CD14-positive monocyte (primary cell): ENCODE measurements at regions not wholly inside any gene's neighbourhood (a gene's known extent, or its start where the extent isn't known, plus 50 kb on each side); places are given as distances from the start of the nearest gene placed in this dataset.

Source experiments
- DNase-seq, 3 donors: peaks; one replicate each; pipeline ENCODE4 v3.0.0-alpha.2; 2011 to 2022
- H2AFZ ChIP-seq: 2 replicates; pipeline ENCODE4 v1.6.0; 2012; ENCODE audit warnings: mild to moderate bottlenecking, low read depth, low read length, inconsistent platforms; ENCODE audit not compliant: insufficient read depth, poor library complexity, severe bottlenecking
- H3K27ac ChIP-seq, 2 donors: 1 replicate in 1 of 2; 2 replicates in 1 of 2; pipeline ENCODE4 v1.5.1; 2012 to 2013; ENCODE audit warnings: low read length in 2 of 2, control low read depth in 1 of 2, inconsistent platforms in 1 of 2, low read depth in 1 of 2, mild to moderate bottlenecking in 1 of 2
- H3K27me3 ChIP-seq, 2 donors: one replicate each; pipeline versions ENCODE4 v1.6.0 to v1.6.1; 2011 to 2013; ENCODE audit warnings: low read length in 2 of 2; ENCODE audit not compliant: control insufficient read depth in 2 of 2, insufficient read depth in 2 of 2
- H3K36me3 ChIP-seq, 2 donors: replicated peaks in 1 of 2; 1 replicate in 1 of 2; 2 replicates in 1 of 2; pipeline versions ENCODE4 v1.5.1 to v1.6.1; 2012 to 2013; ENCODE audit warnings: low read length in 2 of 2, control low read depth in 1 of 2, inconsistent platforms in 1 of 2, mild to moderate bottlenecking in 1 of 2; ENCODE audit not compliant: insufficient read depth in 2 of 2, control insufficient read depth in 1 of 2
- H3K4me1 ChIP-seq, 2 donors: 1 replicate in 1 of 2; 2 replicates in 1 of 2; pipeline versions ENCODE4 v1.5.1 to v1.6.1; 2012 to 2013; ENCODE audit warnings: low read length in 2 of 2, control low read depth in 1 of 2, inconsistent platforms in 1 of 2, mild to moderate bottlenecking in 1 of 2, moderate library complexity in 1 of 2; ENCODE audit not compliant: insufficient read depth in 2 of 2, control insufficient read depth in 1 of 2
- H3K4me2 ChIP-seq: replicated peaks from 2 replicates; pipeline ENCODE3; 2012; ENCODE audit warnings: low read length, moderate library complexity, mild to moderate bottlenecking; ENCODE audit not compliant: poor library complexity, severe bottlenecking; ENCODE audit errors: extremely low read depth
- H3K4me3 ChIP-seq, 3 experiments: fragments of 200-600 bp in 1 of 3; sonication (generic) in 1 of 3; replicated peaks in 1 of 3; 1 replicate in 2 of 3; 2 replicates in 1 of 3; pipeline ENCODE4 v1.5.1; 2011 to 2013; ENCODE audit warnings: low read length in 3 of 3, mild to moderate bottlenecking in 3 of 3, control low read depth in 2 of 3, low read depth in 2 of 3, inconsistent platforms in 1 of 3, moderate library complexity in 1 of 3
- H3K79me2 ChIP-seq: 2 replicates; pipeline ENCODE4 v1.6.0; 2012; ENCODE audit warnings: mild to moderate bottlenecking, control low read depth, inconsistent platforms, low read length, moderate library complexity; ENCODE audit not compliant: insufficient read depth
- H3K9ac ChIP-seq: 2 replicates; pipeline ENCODE4 v1.6.0; 2017; ENCODE audit warnings: low read length, mild to moderate bottlenecking; ENCODE audit not compliant: insufficient read depth, poor library complexity, severe bottlenecking
- H3K9me3 ChIP-seq, 2 donors: replicated peaks in 1 of 2; 1 replicate in 1 of 2; 2 replicates in 1 of 2; pipeline versions ENCODE4 v1.5.1 to v1.6.1; 2012 to 2013; ENCODE audit warnings: low read length in 2 of 2, control low read depth in 1 of 2; ENCODE audit not compliant: control insufficient read depth in 1 of 2, insufficient read depth in 1 of 2
- H4K20me1 ChIP-seq: 2 replicates; pipeline ENCODE4 v1.6.0; 2012; ENCODE audit warnings: mild to moderate bottlenecking, low read length, control low read depth, moderate library complexity; ENCODE audit not compliant: insufficient read depth
- H3K27ac Mint-ChIP-seq, 7 donors: one replicate each; pipeline ENCODE4 v1.8.0; 2020; ENCODE audit warnings: mild to moderate bottlenecking in 7 of 7, mixed read lengths in 7 of 7, moderate library complexity in 6 of 7, inconsistent platforms in 2 of 7
- H3K27me3 Mint-ChIP-seq, 3 donors: one replicate each; pipeline ENCODE4 v1.8.0; 2021 to 2022; ENCODE audit warnings: low read depth in 3 of 3, mild to moderate bottlenecking in 3 of 3, mixed read lengths in 3 of 3, moderate library complexity in 3 of 3, inconsistent platforms in 1 of 3
- H3K36me3 Mint-ChIP-seq, 2 donors: one replicate each; pipeline ENCODE4 v1.8.0; 2020; ENCODE audit warnings: mixed read lengths in 2 of 2, inconsistent platforms in 1 of 2, mild to moderate bottlenecking in 1 of 2
- H3K4me1 Mint-ChIP-seq: one replicate; pipeline ENCODE4 v1.8.0; 2020; ENCODE audit warnings: mild to moderate bottlenecking, mixed read lengths
- H3K4me3 Mint-ChIP-seq, 2 donors: one replicate each; pipeline ENCODE4 v1.8.0; 2020; ENCODE audit warnings: mild to moderate bottlenecking in 2 of 2, mixed read lengths in 2 of 2, moderate library complexity in 1 of 2
- H3K9me3 Mint-ChIP-seq, 7 donors: one replicate each; pipeline ENCODE4 v1.8.0; 2020 to 2022; ENCODE audit warnings: mixed read lengths in 7 of 7, mild to moderate bottlenecking in 6 of 7, moderate library complexity in 6 of 7, inconsistent platforms in 2 of 7
- WGBS: methylation state at CpG from one replicate; pipeline ENCODE4 v1.1.5; 2013; ENCODE audit warnings: missing lambda C conversion rate; ENCODE audit not compliant: insufficient coverage; 5-methylcytosine and 5-hydroxymethylcytosine counted together
- intact Hi-C, 2 donors: fragments of 100-400 bp; cut with micrococcal nuclease; formaldehyde crosslinking; loops; one replicate each; pipeline versions ENCODE4 v1.15.0 to v1.15.1; 2023
- TF ChIP-seq, protein P1 (sequence below): fragments of 200-600 bp; IDR thresholded peaks from one replicate; pipeline ENCODE4 v1.8.0; 2022; ENCODE audit warnings: antibody characterized with exemption, mild to moderate bottlenecking

DNA sequence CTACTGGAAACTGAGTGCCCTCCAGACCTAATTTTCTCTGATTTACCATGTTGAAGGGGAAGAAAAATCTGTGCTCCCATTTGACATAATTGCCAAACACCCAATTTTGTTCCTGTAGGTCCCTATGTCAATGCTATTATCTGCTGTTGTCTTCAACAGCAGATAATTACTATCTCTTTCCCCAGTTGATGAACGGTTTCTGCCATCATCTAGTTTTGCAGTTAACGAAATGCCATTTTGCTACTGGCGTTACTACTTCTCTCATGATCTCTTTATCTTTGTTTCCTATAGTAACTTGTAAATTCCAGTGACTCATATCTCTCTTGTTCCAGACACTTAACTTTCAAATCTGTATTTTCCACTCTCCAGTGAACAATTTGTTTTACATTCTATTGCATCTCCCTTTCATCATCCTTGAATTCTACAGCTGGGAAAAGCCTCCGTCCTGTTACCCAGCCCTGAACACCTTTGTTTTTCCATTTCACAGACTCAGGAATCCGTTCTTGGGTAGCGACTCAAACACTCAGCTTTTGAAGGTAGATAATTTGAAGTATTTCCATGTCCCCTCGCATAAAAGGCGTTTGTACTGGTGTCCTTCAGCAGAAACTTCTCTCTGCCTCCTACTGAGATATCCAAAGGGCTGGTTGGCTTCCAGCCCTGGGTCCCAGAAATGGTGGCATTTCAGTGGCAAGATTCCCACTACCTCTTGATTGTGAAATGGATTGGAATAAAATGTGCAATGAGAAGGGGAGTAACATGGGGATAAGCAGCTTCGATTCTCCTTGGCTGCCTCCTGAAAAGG lies 111.7 kb downstream of the FOXB1 start:
- H3K4me3 ChIP-seq = no peak overlapping the region
- 96% methylated on average over 3 of the region's 9 CpGs for WGBS
- no peaks in the 10 kb centered on the region for H3K4me1 Mint-ChIP-seq
- H3K27ac ChIP-seq = no peak overlapping the region
- H3K9me3 ChIP-seq = no peaks in the 10 kb centered on the region
- no peaks in the 10 kb centered on the region for H3K4me1 ChIP-seq
- H2AFZ ChIP-seq = no peak overlapping the region
- DNase-seq = no peak
- H3K36me3 ChIP-seq = no peaks in the 10 kb centered on the region
- H3K36me3 Mint-ChIP-seq = no peaks in the 10 kb centered on the region
- intact Hi-C loops = no loop called here
- H3K27me3 Mint-ChIP-seq = peaks cover 1 to 8% (median 4%) of the 10 kb centered on the region in 3 donors
- no peaks in the 10 kb centered on the region for H3K27me3 ChIP-seq
- TF ChIP-seq, protein P1, sequence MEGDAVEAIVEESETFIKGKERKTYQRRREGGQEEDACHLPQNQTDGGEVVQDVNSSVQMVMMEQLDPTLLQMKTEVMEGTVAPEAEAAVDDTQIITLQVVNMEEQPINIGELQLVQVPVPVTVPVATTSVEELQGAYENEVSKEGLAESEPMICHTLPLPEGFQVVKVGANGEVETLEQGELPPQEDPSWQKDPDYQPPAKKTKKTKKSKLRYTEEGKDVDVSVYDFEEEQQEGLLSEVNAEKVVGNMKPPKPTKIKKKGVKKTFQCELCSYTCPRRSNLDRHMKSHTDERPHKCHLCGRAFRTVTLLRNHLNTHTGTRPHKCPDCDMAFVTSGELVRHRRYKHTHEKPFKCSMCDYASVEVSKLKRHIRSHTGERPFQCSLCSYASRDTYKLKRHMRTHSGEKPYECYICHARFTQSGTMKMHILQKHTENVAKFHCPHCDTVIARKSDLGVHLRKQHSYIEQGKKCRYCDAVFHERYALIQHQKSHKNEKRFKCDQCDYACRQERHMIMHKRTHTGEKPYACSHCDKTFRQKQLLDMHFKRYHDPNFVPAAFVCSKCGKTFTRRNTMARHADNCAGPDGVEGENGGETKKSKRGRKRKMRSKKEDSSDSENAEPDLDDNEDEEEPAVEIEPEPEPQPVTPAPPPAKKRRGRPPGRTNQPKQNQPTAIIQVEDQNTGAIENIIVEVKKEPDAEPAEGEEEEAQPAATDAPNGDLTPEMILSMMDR = no peak
- no peak overlapping the region for H3K9ac ChIP-seq
- no peaks in the 10 kb centered on the region for H3K9me3 Mint-ChIP-seq
- H3K4me2 ChIP-seq = no peak overlapping the region
- H3K27ac Mint-ChIP-seq = no peak overlapping the region
- H3K4me3 Mint-ChIP-seq = no peak overlapping the region
- H3K79me2 ChIP-seq = no peaks in the 10 kb centered on the region
- H4K20me1 ChIP-seq = no peaks in the 10 kb centered on the region

DNA sequence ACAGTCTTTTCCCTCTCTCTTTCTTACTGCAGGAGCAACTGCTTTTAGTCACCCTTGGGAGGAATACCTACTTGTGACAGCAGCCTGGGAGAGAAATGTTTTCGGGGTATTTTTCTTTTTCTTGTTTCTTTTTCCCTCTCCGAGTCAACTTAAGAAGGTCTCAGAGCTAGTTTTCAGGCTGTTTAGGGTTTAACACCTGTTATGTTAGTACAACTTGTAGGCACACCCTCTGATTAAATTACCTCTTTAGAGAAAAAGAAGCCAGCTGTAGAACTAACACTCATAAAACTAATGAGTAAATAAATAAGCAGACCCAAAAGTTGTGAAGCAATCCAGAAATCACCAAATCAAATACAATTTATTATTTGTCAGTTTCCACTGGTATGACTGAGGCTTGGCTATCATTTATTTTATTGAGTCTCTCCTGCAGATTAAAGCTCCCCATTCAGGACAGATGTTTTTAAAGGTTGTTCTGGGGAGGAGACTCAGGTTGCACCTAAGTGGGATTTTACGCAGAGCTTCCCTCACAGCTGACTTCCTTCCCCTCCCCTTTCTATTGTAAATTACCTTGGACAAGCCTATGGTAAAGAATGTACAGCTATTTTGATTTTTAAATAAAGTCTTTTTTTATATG lies 112.5 kb downstream of the FOXB1 start:
- WGBS = no CpG with 5 or more reads among the region's 3 CpGs
- Histone ChIP-seq H3K4me3 (no peak overlapping the region), H4K20me1 (no peaks in the 10 kb centered on the region), H3K9ac (no peak overlapping the region), H3K36me3 (no peaks in the 10 kb centered on the region), H3K9me3 (no peaks in the 10 kb centered on the region), H3K79me2 (no peaks in the 10 kb centered on the region), H2AFZ (no peak overlapping the region), H3K27me3 (no peaks in the 10 kb centered on the region), H3K27ac (no peak overlapping the region), H3K4me2 (no peak overlapping the region), H3K4me1 (no peaks in the 10 kb centered on the region)
- no peak overlapping the region for H3K27ac Mint-ChIP-seq
- no peak overlapping the region for H3K4me3 Mint-ChIP-seq
- DNase-seq = no peak
- no peaks in the 10 kb centered on the region for H3K36me3 Mint-ChIP-seq
- H3K9me3 Mint-ChIP-seq = no peaks in the 10 kb centered on the region
- peaks cover 1 to 8% (median 4%) of the 10 kb centered on the region in 3 donors for H3K27me3 Mint-ChIP-seq
- TF ChIP-seq, protein P1 = no peak
- intact Hi-C loops = no loop called here
- no peaks in the 10 kb centered on the region for H3K4me1 Mint-ChIP-seq
